HG02798 (cell line): ENCODE measurements at regions not wholly inside any gene's neighbourhood (a gene's known extent, or its start where the extent isn't known, plus 50 kb on each side); places are given as distances from the start of the nearest gene placed in this dataset.

Experiments
- ATAC-seq: cut with Tn5 transposase; IDR thresholded peaks from one replicate; pipeline ENCODE4 v1.9.1; 2021; ENCODE audit warnings: mild to moderate bottlenecking; ENCODE audit not compliant: unreplicated experiment, poor library complexity

- ATAC-seq = no peak
Observed at GRCh38 chr14:87879389-87879788, 113.6 kb downstream of the GALC start.

- no peak for ATAC-seq
Observed at GRCh38 chr14:87878959-87879358, 114.0 kb downstream of the GALC start.

- ATAC-seq = no peak
Observed at GRCh38 chr14:87877877-87878276, 115.1 kb downstream of the GALC start.

- no peak for ATAC-seq
Observed at GRCh38 chr14:87874676-87875075, 118.3 kb downstream of the GALC start.

- ATAC-seq = no peak
Observed at GRCh38 chr14:87873741-87874140, 119.2 kb downstream of the GALC start.

- peak; percentile 82 for ATAC-seq
Observed at GRCh38 chr14:87869619-87870583, 123.1 kb downstream of the GALC start.

GRCh38 chr14:87868920-87869319 lies 124.1 kb downstream of the GALC start:
- no peak for ATAC-seq

- ATAC-seq = no peak
Observed at GRCh38 chr14:87866116-87866515, 126.9 kb downstream of the GALC start.

- ATAC-seq = no peak
Observed at GRCh38 chr14:87864356-87865270, 128.4 kb downstream of the GALC start.

- ATAC-seq = no peak
Observed at GRCh38 chr14:87863047-87863446, 129.9 kb downstream of the GALC start.

GRCh38 chr14:87852107-87852506 lies 140.9 kb downstream of the GALC start:
- no peak for ATAC-seq

GRCh38 chr14:87851190-87851589 lies 141.8 kb downstream of the GALC start:
- no peak for ATAC-seq

GRCh38 chr14:87847216-87847755 lies 145.7 kb downstream of the GALC start:
- no peak for ATAC-seq

GRCh38 chr14:87840906-87841305 lies 152.1 kb downstream of the GALC start:
- ATAC-seq = no peak

GRCh38 chr14:87838931-87839330 lies 154.1 kb downstream of the GALC start:
- no peak for ATAC-seq

GRCh38 chr14:87837296-87837695 lies 155.7 kb downstream of the GALC start:
- ATAC-seq = no peak

GRCh38 chr14:87834594-87834993 lies 158.4 kb downstream of the GALC start:
- ATAC-seq = no peak

GRCh38 chr14:87833026-87833425 lies 160.0 kb downstream of the GALC start:
- no peak for ATAC-seq

GRCh38 chr14:87830443-87831096 lies 162.4 kb downstream of the GALC start:
- ATAC-seq = no peak

GRCh38 chr14:87829543-87829942 lies 163.4 kb downstream of the GALC start:
- no peak for ATAC-seq
